ENCODE measurements at regions not wholly inside any gene's neighbourhood (a gene's known extent, or its start where the extent isn't known, plus 50 kb on each side); places are given as distances from the start of the nearest gene placed in this dataset.
"Not testable (repeated sequence)": the region's sequence is repeated elsewhere in the genome, so short reads cannot be mapped to it uniquely, and the experiment has no call there.

- DNase-seq (no peak), ATAC-seq (ENCODE audit: insufficient read depth, low FRiP score) (no peak)
- Histone ChIP-seq H3K4me3 (no peak overlapping the region), H3K9ac (ENCODE audit: insufficient read depth in 1 of 2, low read length in 2 of 2) (no peak overlapping the region), H3K9me3 (ENCODE audit: control insufficient read depth in 4 of 4, insufficient read depth in 3 of 4, low read length in 3 of 4) (peaks cover 0 to 11% (median 0%) of the 10 kb centered on the region in 4 donors), H3K27ac (ENCODE audit: low read depth in 1 of 2, low read length in 1 of 2) (no peak overlapping the region), H3K36me3 (ENCODE audit: control insufficient read depth in 4 of 4, insufficient read depth in 4 of 4, low read length in 4 of 4) (no peaks in the 10 kb centered on the region), H3K27me3 (ENCODE audit: control insufficient read depth in 3 of 3, insufficient read depth in 3 of 3, low read length in 2 of 3) (no peaks in the 10 kb centered on the region), H3K4me1 (ENCODE audit: control insufficient read depth in 5 of 5, insufficient read depth in 5 of 5, low read length in 5 of 5) (no peaks in the 10 kb centered on the region)
- TF ChIP-seq CTCF (IDR thresholded peaks at IDR 0.05; ENCODE audit: control extremely low read depth, extremely low read depth): no peak
- WGBS, 2 donors: 78 to 91% methylated on average over 3 of the region's 3 CpGs
Measured at GRCh38 chr9:100811643-100812042, 216.9 kb upstream of the PLPPR1 start.

- 87 to 88% methylated on average over 2 of the region's 2 CpGs for WGBS, 2 donors
- TF ChIP-seq CTCF (IDR thresholded peaks at IDR 0.05; ENCODE audit: control extremely low read depth, extremely low read depth): no peak
Measured at GRCh38 chr9:100813871-100814270, 214.7 kb upstream of the PLPPR1 start.

GRCh38 chr9:100819980-100820379, 208.5 kb upstream of the PLPPR1 start:
- peaks cover 0 to 1% (median 0%) of the 10 kb centered on the region in 4 donors for H3K9me3 ChIP-seq (ENCODE audit: control insufficient read depth in 4 of 4, insufficient read depth in 3 of 4, low read length in 3 of 4)
- H3K4me3 ChIP-seq: no peak overlapping the region
- 82 to 85% methylated on average over 2 of the region's 2 CpGs for WGBS, 2 donors
- no peak overlapping the region for H3K27ac ChIP-seq (ENCODE audit: low read depth in 1 of 2, low read length in 1 of 2)
- no peaks in the 10 kb centered on the region for H3K27me3 ChIP-seq (ENCODE audit: control insufficient read depth in 3 of 3, insufficient read depth in 3 of 3, low read length in 2 of 3)
- no peak for DNase-seq
- no peak for TF ChIP-seq CTCF (IDR thresholded peaks at IDR 0.05; ENCODE audit: control extremely low read depth, extremely low read depth)
- H3K4me1 ChIP-seq (ENCODE audit: control insufficient read depth in 5 of 5, insufficient read depth in 5 of 5, low read length in 5 of 5): no peaks in the 10 kb centered on the region
- H3K36me3 ChIP-seq (ENCODE audit: control insufficient read depth in 4 of 4, insufficient read depth in 4 of 4, low read length in 4 of 4): no peaks in the 10 kb centered on the region
- ATAC-seq (ENCODE audit: insufficient read depth, low FRiP score): no peak
- no peak overlapping the region for H3K9ac ChIP-seq (ENCODE audit: insufficient read depth in 1 of 2, low read length in 2 of 2)

More at GRCh38 chr9:100813871-100814270, 214.7 kb upstream of the PLPPR1 start:
- H3K9ac ChIP-seq (ENCODE audit: insufficient read depth in 1 of 2, low read length in 2 of 2): no peak overlapping the region
- H3K27me3 ChIP-seq (ENCODE audit: control insufficient read depth in 3 of 3, insufficient read depth in 3 of 3, low read length in 2 of 3): no peaks in the 10 kb centered on the region
- H3K9me3 ChIP-seq (ENCODE audit: control insufficient read depth in 4 of 4, insufficient read depth in 3 of 4, low read length in 3 of 4): peaks cover 0 to 13% (median 0%) of the 10 kb centered on the region in 4 donors
- no peak for DNase-seq
- no peaks in the 10 kb centered on the region for H3K4me1 ChIP-seq (ENCODE audit: control insufficient read depth in 5 of 5, insufficient read depth in 5 of 5, low read length in 5 of 5)
- H3K27ac ChIP-seq (ENCODE audit: low read depth in 1 of 2, low read length in 1 of 2): no peak overlapping the region
- no peak for ATAC-seq (ENCODE audit: insufficient read depth, low FRiP score)
- H3K4me3 ChIP-seq: no peak overlapping the region
- H3K36me3 ChIP-seq (ENCODE audit: control insufficient read depth in 4 of 4, insufficient read depth in 4 of 4, low read length in 4 of 4): no peaks in the 10 kb centered on the region

- not testable (repeated sequence) for H3K27ac ChIP-seq (ENCODE audit: low read depth in 1 of 2, low read length in 1 of 2); H3K27me3 ChIP-seq (ENCODE audit: control insufficient read depth in 3 of 3, insufficient read depth in 3 of 3, low read length in 2 of 3); H3K9me3 ChIP-seq (ENCODE audit: control insufficient read depth in 4 of 4, insufficient read depth in 3 of 4, low read length in 3 of 4); H3K9ac ChIP-seq (ENCODE audit: insufficient read depth in 1 of 2, low read length in 2 of 2); ATAC-seq (ENCODE audit: insufficient read depth, low FRiP score); H3K4me3 ChIP-seq; H3K4me1 ChIP-seq (ENCODE audit: control insufficient read depth in 5 of 5, insufficient read depth in 5 of 5, low read length in 5 of 5); H3K36me3 ChIP-seq (ENCODE audit: control insufficient read depth in 4 of 4, insufficient read depth in 4 of 4, low read length in 4 of 4); DNase-seq
- WGBS, 2 donors: 92 to 95% methylated on average over 8 of the region's 8 CpGs
Measured at GRCh38 chr9:100833035-100833434, 195.5 kb upstream of the PLPPR1 start.
